Cardiac fibroblast (primary cell): ENCODE measurements at regions not wholly inside any gene's neighbourhood (a gene's known extent, or its start where the extent isn't known, plus 50 kb on each side); places are given as distances from the start of the nearest gene placed in this dataset.

Experiments
- DNase-seq, 2 donors: peaks; one replicate each; pipeline versions ENCODE4 v3.0.0 to v3.0.0-alpha.2; 2010; ENCODE audit warnings: low read depth in 2 of 2
- H3K4me3 ChIP-seq, 2 donors: replicated peaks in 1 of 2; 1 replicate in 1 of 2; 2 replicates in 1 of 2; pipeline ENCODE4 v1.5.1; 2011; ENCODE audit warnings: low read depth in 2 of 2, low read length in 2 of 2, mild to moderate bottlenecking in 2 of 2, moderate library complexity in 1 of 2
- TF ChIP-seq, protein P1 (sequence below): IDR thresholded peaks from one replicate; pipeline ENCODE4 v1.5.1; 2011; ENCODE audit warnings: low read depth, mild to moderate bottlenecking, low read length, inconsistent platforms

DNA sequence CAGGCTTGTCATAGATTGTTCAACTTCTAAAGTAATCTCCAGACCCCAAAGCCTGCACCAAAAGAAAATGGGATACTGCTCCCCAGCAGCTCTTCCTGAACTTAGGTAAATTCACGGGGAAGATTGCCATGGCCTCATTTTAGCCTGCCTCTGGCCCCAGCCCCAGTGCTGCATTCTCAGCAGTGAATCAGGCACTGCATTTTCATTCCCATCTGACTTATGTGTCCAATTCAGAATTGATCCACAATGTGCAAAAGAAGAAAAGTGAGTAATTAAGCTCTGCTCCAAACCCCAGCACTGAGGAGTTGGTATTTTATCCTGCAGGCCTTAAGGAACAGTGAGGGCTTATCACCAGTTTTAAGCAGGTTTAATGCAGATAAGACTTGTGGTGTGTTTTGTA is 176.4 kb downstream of the KCTD12 start:
- no peak overlapping the region for H3K4me3 ChIP-seq
- no peak for DNase-seq
- TF ChIP-seq, protein P1, sequence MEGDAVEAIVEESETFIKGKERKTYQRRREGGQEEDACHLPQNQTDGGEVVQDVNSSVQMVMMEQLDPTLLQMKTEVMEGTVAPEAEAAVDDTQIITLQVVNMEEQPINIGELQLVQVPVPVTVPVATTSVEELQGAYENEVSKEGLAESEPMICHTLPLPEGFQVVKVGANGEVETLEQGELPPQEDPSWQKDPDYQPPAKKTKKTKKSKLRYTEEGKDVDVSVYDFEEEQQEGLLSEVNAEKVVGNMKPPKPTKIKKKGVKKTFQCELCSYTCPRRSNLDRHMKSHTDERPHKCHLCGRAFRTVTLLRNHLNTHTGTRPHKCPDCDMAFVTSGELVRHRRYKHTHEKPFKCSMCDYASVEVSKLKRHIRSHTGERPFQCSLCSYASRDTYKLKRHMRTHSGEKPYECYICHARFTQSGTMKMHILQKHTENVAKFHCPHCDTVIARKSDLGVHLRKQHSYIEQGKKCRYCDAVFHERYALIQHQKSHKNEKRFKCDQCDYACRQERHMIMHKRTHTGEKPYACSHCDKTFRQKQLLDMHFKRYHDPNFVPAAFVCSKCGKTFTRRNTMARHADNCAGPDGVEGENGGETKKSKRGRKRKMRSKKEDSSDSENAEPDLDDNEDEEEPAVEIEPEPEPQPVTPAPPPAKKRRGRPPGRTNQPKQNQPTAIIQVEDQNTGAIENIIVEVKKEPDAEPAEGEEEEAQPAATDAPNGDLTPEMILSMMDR, result no peak

- DNase-seq, result peak in 1 of 2 donors; percentile 22
- no peak overlapping the region for H3K4me3 ChIP-seq
- TF ChIP-seq, protein P1, result no peak
Observed at GRCh38 chr13:76708138-76708688, 178.0 kb downstream of the KCTD12 start.

- peak; percentile 57 to 79 for DNase-seq
- H3K4me3 ChIP-seq, result no peak overlapping the region
- TF ChIP-seq, protein P1, result no peak
Observed at GRCh38 chr13:76707360-76707759, 178.8 kb downstream of the KCTD12 start.

- TF ChIP-seq, protein P1, result no peak
- DNase-seq, result no peak
- H3K4me3 ChIP-seq, result no peak overlapping the region
Observed at GRCh38 chr13:76703621-76704288, 182.4 kb downstream of the KCTD12 start.

DNA sequence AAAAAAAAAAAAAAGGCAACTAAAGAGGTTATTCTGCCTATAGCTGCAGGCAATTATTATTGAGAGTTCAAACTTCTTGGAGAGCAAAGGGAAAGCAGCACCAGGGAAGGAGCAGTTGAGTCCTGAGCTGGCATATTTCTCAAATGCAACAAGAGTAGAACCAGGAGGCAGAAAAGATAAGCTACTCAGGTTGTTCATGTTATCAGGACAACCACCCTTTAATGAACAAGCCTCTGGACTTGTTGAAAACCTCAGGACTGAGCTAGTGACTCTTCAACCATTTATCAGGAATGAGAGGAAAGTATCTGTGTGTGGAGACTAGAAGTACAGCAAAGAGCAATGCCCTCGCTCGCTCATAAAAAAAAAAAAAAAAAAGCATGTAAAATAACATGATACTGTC is 183.0 kb downstream of the KCTD12 start:
- no peak for DNase-seq
- H3K4me3 ChIP-seq, result no peak overlapping the region
- TF ChIP-seq, protein P1, result no peak

DNA sequence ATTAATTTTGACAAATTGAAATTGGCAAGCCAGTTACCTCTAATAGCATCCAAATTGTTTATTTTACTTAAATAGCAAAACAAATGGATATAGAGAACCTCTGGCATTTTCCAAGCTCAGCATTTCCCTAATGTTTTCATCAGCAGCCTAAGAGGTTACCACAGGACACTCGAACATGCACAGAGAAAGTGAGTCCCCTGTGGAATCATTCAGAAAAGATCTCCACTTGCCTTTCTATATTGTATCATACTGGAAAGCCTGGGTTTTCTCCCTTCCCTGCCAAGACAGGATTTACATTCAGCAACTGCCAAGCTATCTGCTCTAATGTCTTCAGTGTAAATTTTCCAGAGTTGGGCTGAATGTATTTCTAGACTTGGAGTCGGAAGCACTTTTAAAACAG is 188.9 kb downstream of the KCTD12 start:
- no peak overlapping the region for H3K4me3 ChIP-seq
- DNase-seq, result peak in 1 of 2 donors; percentile 18
- TF ChIP-seq, protein P1, result no peak
